ENCODE measurements at regions not wholly inside any gene's neighbourhood (a gene's known extent, or its start where the extent isn't known, plus 50 kb on each side); places are given as distances from the start of the nearest gene placed in this dataset.
A peak's percentile ranks its signal among the peaks of the same experiment; 100 is the strongest.
"Not testable (repeated sequence)": the region's sequence is repeated elsewhere in the genome, so short reads cannot be mapped to it uniquely, and the experiment has no call there.

DNA sequence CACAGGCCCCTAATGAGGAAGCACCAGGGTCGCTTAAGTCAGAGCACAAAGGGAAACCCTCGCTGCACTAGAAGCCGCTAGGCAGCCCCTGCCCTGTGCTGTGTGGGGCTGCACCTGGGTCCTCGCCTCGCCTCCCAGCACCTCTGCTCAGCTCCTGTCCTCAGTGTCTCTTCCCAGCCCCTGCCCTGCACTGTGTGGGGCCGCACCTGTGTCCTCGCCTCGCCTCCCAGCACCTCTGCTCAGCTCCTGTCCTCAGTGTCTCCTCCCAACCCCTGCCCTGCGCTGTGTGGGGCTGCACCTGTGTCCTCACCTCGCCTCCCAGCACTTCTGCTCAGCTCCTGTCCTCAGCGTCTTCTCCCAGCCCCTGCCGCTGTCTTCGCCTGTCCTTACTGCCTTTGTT lies 342.8 kb downstream of the EIPR1 start:
- H3K36me3 ChIP-seq: no peaks in the 10 kb centered on the region
- TF ChIP-seq, protein P1, sequence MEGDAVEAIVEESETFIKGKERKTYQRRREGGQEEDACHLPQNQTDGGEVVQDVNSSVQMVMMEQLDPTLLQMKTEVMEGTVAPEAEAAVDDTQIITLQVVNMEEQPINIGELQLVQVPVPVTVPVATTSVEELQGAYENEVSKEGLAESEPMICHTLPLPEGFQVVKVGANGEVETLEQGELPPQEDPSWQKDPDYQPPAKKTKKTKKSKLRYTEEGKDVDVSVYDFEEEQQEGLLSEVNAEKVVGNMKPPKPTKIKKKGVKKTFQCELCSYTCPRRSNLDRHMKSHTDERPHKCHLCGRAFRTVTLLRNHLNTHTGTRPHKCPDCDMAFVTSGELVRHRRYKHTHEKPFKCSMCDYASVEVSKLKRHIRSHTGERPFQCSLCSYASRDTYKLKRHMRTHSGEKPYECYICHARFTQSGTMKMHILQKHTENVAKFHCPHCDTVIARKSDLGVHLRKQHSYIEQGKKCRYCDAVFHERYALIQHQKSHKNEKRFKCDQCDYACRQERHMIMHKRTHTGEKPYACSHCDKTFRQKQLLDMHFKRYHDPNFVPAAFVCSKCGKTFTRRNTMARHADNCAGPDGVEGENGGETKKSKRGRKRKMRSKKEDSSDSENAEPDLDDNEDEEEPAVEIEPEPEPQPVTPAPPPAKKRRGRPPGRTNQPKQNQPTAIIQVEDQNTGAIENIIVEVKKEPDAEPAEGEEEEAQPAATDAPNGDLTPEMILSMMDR (IDR thresholded peaks at IDR 0.05; ENCODE audit: low read depth, low read length): no peak
- DNase-seq: no peak
- H3K4me3 ChIP-seq (ENCODE audit: low read depth, low read length): no peak overlapping the region
- no peak overlapping the region for H3K27ac ChIP-seq
- H3K9me3 ChIP-seq (ENCODE audit: severe bottlenecking): peaks cover 17% of the 10 kb centered on the region
- H3K27me3 ChIP-seq (ENCODE audit: insufficient read depth, low read depth, severe bottlenecking): no peaks in the 10 kb centered on the region

DNA sequence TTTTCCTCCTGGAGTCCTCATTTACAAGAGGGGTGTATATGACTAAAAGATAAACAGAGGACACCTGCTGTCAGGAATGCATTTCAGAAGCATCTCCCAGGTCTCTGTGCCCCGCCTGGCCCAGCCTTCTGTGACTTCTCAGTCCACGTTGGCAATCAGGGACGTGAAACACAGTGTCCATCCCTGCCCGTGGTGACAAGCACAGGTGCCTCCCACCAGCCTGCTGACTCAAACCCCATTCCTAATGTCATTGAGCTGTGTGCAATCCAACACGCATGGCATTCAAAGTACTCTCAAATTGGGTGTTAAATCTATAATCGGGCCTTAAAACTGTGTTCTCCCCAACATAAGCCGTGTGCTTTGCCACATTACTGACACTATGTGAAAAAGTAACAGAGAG lies 343.2 kb downstream of the EIPR1 start:
- Histone ChIP-seq H3K27ac (no peak overlapping the region), H3K27me3 (ENCODE audit: insufficient read depth, low read depth, severe bottlenecking) (no peaks in the 10 kb centered on the region), H3K36me3 (no peaks in the 10 kb centered on the region), H3K4me3 (ENCODE audit: low read depth, low read length) (no peak overlapping the region), H3K9me3 (ENCODE audit: severe bottlenecking) (peaks cover 17% of the 10 kb centered on the region)
- DNase-seq: no peak
- TF ChIP-seq, protein P1 (IDR thresholded peaks at IDR 0.05; ENCODE audit: low read depth, low read length): no peak

DNA sequence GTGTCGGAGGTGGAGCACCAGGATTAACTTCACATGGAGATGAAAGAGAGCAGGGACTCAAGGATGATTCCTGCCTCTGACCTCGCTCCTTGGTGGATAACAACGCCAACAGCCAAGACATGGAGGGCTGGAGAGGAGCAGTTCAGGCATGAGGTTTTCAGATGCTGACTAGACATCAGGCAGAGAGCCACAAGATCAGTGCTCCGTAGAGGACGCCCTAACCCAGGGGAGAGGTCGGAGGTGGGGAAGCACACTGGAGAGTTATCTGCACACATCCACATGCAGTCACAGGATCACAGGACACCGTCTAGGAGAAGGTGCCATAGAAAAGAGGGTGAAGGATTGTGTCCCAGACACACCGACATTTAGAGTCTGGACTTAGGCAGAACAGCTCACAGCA lies 344.3 kb downstream of the EIPR1 start:
- no peak for DNase-seq
- Histone ChIP-seq H3K4me3 (ENCODE audit: low read depth, low read length) (no peak overlapping the region), H3K36me3 (no peaks in the 10 kb centered on the region), H3K27ac (no peak overlapping the region), H3K9me3 (ENCODE audit: severe bottlenecking) (peaks cover 17% of the 10 kb centered on the region), H3K27me3 (ENCODE audit: insufficient read depth, low read depth, severe bottlenecking) (no peaks in the 10 kb centered on the region)
- TF ChIP-seq, protein P1 (IDR thresholded peaks at IDR 0.05; ENCODE audit: low read depth, low read length): no peak

DNA sequence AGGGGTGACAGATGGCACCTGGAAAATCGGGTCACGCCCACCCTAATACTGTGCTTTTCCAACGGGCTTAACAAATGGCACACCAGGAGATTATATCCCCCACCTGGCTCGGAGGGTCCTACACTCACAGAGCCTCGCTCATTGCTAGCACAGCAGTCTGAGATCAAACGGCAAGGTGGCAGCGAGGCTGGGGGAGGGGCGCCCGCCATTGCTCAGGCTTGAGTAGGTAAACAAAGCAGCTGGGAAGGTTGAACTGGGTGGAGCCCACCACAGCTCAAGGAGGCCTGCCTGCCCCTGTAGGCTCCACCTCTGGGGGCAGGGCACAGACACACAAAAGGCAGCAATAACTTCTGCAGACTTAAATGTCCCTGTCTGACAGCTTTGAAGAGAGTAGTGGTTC lies 346.8 kb downstream of the EIPR1 start:
- not testable (repeated sequence) for H3K9me3 ChIP-seq (ENCODE audit: severe bottlenecking); H3K36me3 ChIP-seq; H3K27me3 ChIP-seq (ENCODE audit: insufficient read depth, low read depth, severe bottlenecking); H3K4me3 ChIP-seq (ENCODE audit: low read depth, low read length)
- H3K27ac ChIP-seq: peak overlapping the region; percentile 4
- DNase-seq: peak; percentile 60

GRCh38 chr2:3025984-3026383 lies 351.6 kb downstream of the EIPR1 start:
- H3K9me3 ChIP-seq (ENCODE audit: severe bottlenecking): peaks cover 5% of the 10 kb centered on the region
- TF ChIP-seq, protein P1 (IDR thresholded peaks at IDR 0.05; ENCODE audit: low read depth, low read length): no peak

DNA sequence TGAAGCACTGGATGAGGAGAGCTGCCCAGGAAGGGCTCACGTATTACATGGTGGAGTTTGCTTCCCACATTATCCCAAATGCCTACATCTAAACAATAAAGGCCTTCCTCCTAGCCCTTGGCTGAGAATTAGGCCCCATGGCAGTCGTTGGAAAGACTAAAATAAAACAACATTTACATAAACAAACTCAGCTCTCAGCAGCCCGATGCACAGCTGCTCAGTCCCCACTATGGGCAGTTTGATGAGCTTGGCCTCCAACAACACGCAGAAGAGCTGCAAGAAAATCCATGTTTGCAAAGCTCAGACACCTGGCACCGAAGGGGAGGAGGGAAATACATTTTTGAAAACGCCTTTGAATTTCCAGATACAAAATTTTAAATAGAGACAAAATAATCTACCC lies 352.4 kb downstream of the EIPR1 start:
- H3K9me3 ChIP-seq (ENCODE audit: severe bottlenecking): peaks cover 5% of the 10 kb centered on the region
- no peak overlapping the region for H3K4me3 ChIP-seq (ENCODE audit: low read depth, low read length)
- DNase-seq: no peak
- TF ChIP-seq, protein P1 (IDR thresholded peaks at IDR 0.05; ENCODE audit: low read depth, low read length): no peak
- H3K27ac ChIP-seq: no peak overlapping the region
- H3K27me3 ChIP-seq (ENCODE audit: insufficient read depth, low read depth, severe bottlenecking): no peaks in the 10 kb centered on the region
- no peaks in the 10 kb centered on the region for H3K36me3 ChIP-seq

More at GRCh38 chr2:3025984-3026383, 351.6 kb downstream of the EIPR1 start:
- no peak for DNase-seq
- Histone ChIP-seq H3K27me3 (ENCODE audit: insufficient read depth, low read depth, severe bottlenecking) (no peaks in the 10 kb centered on the region), H3K27ac (no peak overlapping the region), H3K4me3 (ENCODE audit: low read depth, low read length) (no peak overlapping the region), H3K36me3 (no peaks in the 10 kb centered on the region)

Measured in WERI-Rb-1 (cell line).